Smooth muscle cell (in vitro differentiated cells): ENCODE measurements at regions not wholly inside any gene's neighbourhood (a gene's known extent, or its start where the extent isn't known, plus 50 kb on each side); places are given as distances from the start of the nearest gene placed in this dataset.

ENCODE experiments used
- DNase-seq: peaks from one replicate; lab custom pipeline; 2025; ENCODE audit not compliant: unreplicated experiment; lab: John Stamatoyannopoulos, UW
- H2AFZ ChIP-seq: fragments of 200-600 bp; sonication (generic); 2 replicates; pipeline ENCODE4 v1.6.0; 2016; ENCODE audit warnings: antibody characterized with exemption, low read depth, mild to moderate bottlenecking
- H3F3A ChIP-seq: fragments of 200-600 bp; sonication (generic); 2 replicates; pipeline ENCODE4 v1.6.0; 2017; ENCODE audit warnings: antibody characterized with exemption, low read depth
- H3K27ac ChIP-seq: fragments of 200-600 bp; sonication (generic); 2 replicates; pipeline ENCODE4 v1.5.1; 2016; ENCODE audit warnings: low read depth, mild to moderate bottlenecking
- H3K27me3 ChIP-seq: fragments of 200-600 bp; sonication (generic); 2 replicates; pipeline ENCODE4 v1.6.1; 2016; ENCODE audit warnings: low read depth, mild to moderate bottlenecking
- H3K36me3 ChIP-seq: fragments of 200-600 bp; sonication (generic); 2 replicates; pipeline ENCODE4 v1.5.1; 2016; ENCODE audit warnings: low read depth
- H3K4me1 ChIP-seq: fragments of 200-600 bp; sonication (generic); 2 replicates; pipeline ENCODE4 v1.5.1; 2016; ENCODE audit warnings: low read depth
- H3K4me2 ChIP-seq: fragments of 200-600 bp; sonication (generic); 2 replicates; pipeline ENCODE4 v1.6.0; 2016; ENCODE audit warnings: mild to moderate bottlenecking
- H3K4me3 ChIP-seq: fragments of 200-600 bp; sonication (generic); 2 replicates; pipeline ENCODE4 v1.5.1; 2016; ENCODE audit warnings: mild to moderate bottlenecking
- H3K79me2 ChIP-seq: fragments of 200-600 bp; sonication (generic); 2 replicates; pipeline ENCODE4 v1.6.0; 2016; ENCODE audit warnings: low read depth, mild to moderate bottlenecking
- H3K9ac ChIP-seq: fragments of 200-600 bp; sonication (generic); 2 replicates; pipeline ENCODE4 v1.6.0; 2016; ENCODE audit warnings: low read depth
- H3K9me3 ChIP-seq: fragments of 200-600 bp; sonication (generic); replicated peaks from 2 replicates; pipeline ENCODE4 v1.5.1; 2016; ENCODE audit warnings: low read depth
- H4K20me1 ChIP-seq: fragments of 200-600 bp; sonication (generic); 2 replicates; pipeline ENCODE4 v1.6.0; 2016; ENCODE audit warnings: low read depth
- WGBS: methylation state at CpG from one replicate; pipeline ENCODE4 v1.1.7; 2016; ENCODE audit warnings: low lambda C conversion rate; 5-methylcytosine and 5-hydroxymethylcytosine counted together
- TF ChIP-seq, protein P1 (sequence below): fragments of 200-600 bp; sonication (generic); IDR thresholded peaks from 2 replicates; pipeline ENCODE4 v1.5.1; 2017; ENCODE audit warnings: borderline replicate concordance, mild to moderate bottlenecking, antibody characterized with exemption; ENCODE audit not compliant: insufficient read depth, poor library complexity, severe bottlenecking

DNA sequence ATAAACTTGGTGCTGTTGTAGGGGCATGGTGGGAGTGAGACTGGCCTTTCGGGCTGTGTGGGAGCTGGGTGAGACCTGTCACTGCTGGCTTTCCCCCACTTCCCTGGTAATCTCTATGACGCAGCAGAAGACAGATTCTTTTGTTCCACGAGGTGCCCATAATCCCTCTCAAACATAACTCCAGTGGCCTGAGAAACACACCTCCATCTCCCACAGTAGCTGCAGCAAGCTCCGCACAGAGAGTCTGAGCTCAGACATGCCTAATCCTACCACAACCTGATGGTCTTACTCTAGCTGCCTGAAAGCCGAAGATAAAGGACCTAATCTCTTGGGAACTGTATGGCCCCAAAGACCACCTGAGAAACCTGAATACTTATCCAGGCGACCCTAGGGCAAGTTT lies 225.6 kb upstream of the CRBN start:
- Histone ChIP-seq H3K79me2 (no peaks in the 10 kb centered on the region), H3K4me2 (no peak overlapping the region), H3K4me1 (no peaks in the 10 kb centered on the region), H2AFZ (no peak overlapping the region), H3K9me3 (peaks cover 4% of the 10 kb centered on the region), H3K27me3 (no peaks in the 10 kb centered on the region), H3F3A (no peaks in the 10 kb centered on the region), H3K36me3 (no peaks in the 10 kb centered on the region), H4K20me1 (no peaks in the 10 kb centered on the region), H3K27ac (no peak overlapping the region), H3K4me3 (no peak overlapping the region), H3K9ac (no peak overlapping the region)
- TF ChIP-seq, protein P1, sequence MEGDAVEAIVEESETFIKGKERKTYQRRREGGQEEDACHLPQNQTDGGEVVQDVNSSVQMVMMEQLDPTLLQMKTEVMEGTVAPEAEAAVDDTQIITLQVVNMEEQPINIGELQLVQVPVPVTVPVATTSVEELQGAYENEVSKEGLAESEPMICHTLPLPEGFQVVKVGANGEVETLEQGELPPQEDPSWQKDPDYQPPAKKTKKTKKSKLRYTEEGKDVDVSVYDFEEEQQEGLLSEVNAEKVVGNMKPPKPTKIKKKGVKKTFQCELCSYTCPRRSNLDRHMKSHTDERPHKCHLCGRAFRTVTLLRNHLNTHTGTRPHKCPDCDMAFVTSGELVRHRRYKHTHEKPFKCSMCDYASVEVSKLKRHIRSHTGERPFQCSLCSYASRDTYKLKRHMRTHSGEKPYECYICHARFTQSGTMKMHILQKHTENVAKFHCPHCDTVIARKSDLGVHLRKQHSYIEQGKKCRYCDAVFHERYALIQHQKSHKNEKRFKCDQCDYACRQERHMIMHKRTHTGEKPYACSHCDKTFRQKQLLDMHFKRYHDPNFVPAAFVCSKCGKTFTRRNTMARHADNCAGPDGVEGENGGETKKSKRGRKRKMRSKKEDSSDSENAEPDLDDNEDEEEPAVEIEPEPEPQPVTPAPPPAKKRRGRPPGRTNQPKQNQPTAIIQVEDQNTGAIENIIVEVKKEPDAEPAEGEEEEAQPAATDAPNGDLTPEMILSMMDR, result no peak
- DNase-seq, result no peak
- 87% methylated on average over 6 of the region's 6 CpGs for WGBS

DNA sequence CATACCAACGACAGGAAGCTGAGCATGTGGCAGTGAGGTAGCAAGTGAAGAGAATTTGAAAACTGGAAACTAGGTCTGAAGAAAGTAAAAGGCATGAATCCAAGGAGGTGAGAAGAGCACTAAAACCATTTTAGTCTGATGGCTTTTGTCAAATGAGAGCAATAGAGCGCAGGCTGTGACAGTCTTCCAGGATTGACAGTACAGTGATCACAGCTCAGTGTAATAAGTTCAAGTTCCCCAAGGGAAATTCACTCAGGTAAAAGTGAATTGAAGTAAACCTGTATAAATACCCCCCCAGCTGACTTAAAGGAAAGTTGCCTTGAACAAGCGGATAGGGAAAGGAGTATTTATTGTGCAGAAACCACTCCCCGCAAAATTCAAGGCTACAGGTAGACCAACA lies 224.2 kb upstream of the CRBN start:
- H3K4me3 ChIP-seq, result no peak overlapping the region
- no peaks in the 10 kb centered on the region for H4K20me1 ChIP-seq
- H3K4me2 ChIP-seq, result no peak overlapping the region
- H3K27ac ChIP-seq, result no peak overlapping the region
- no peaks in the 10 kb centered on the region for H3K36me3 ChIP-seq
- H3K4me1 ChIP-seq, result no peaks in the 10 kb centered on the region
- H2AFZ ChIP-seq, result no peak overlapping the region
- no peaks in the 10 kb centered on the region for H3K27me3 ChIP-seq
- peaks cover 4% of the 10 kb centered on the region for H3K9me3 ChIP-seq
- no peak overlapping the region for H3K9ac ChIP-seq
- TF ChIP-seq, protein P1, result no peak
- H3K79me2 ChIP-seq, result no peaks in the 10 kb centered on the region
- no peak for DNase-seq
- no peaks in the 10 kb centered on the region for H3F3A ChIP-seq
- 95% methylated on average over 4 of the region's 4 CpGs for WGBS

DNA sequence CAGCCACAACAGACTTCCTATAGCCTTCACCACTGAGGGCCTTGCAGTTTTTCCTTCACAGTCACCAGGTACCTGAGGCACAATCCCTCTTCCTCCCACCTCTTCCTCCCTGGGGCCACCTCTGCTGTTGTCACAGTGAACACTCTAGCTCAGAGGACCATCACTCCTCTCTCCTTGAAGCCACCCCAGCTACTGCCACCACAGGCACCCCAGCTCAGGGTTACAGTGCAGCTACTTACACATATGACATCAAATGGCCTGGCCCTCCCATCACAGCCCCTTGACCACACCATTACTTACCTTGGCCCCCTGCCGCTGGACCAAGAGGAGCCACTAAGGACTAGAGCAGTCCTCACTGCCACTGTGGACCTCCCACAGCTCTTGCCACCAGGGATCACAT lies 213.5 kb upstream of the CRBN start:
- no peaks in the 10 kb centered on the region for H3K9me3 ChIP-seq
- DNase-seq, result no peak
- TF ChIP-seq, protein P1, result no peak
- H3K27me3 ChIP-seq, result no peaks in the 10 kb centered on the region
- WGBS, result 90% methylated on average over 1 of the region's 1 CpG
- no peak overlapping the region for H3K9ac ChIP-seq
- H3K4me1 ChIP-seq, result no peaks in the 10 kb centered on the region
- no peaks in the 10 kb centered on the region for H3K79me2 ChIP-seq
- no peaks in the 10 kb centered on the region for H3K36me3 ChIP-seq
- no peak overlapping the region for H3K4me2 ChIP-seq
- no peak overlapping the region for H3K4me3 ChIP-seq
- H3K27ac ChIP-seq, result no peak overlapping the region
- no peaks in the 10 kb centered on the region for H3F3A ChIP-seq
- H4K20me1 ChIP-seq, result no peaks in the 10 kb centered on the region
- H2AFZ ChIP-seq, result no peak overlapping the region

DNA sequence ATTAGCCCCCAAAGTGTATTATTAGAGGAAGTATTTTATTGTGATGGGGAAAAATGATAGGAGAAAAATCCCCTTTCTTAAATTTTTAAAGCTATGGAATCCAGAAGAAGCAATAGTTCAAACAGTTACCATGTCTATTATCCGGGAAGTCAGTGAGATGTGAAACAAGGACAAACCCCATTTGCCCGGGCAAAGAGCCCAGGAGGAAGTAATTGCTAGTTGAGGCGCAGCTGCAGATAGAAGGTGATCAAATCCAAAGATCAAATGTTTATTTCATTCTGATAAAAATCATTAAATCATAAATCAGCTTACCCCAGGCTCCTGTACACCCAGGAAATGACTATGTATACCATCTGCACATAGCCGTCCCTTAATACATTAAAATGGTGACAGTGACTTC lies 204.0 kb upstream of the CRBN start:
- WGBS, result 96% methylated on average over 4 of the region's 4 CpGs
- H3F3A ChIP-seq, result no peaks in the 10 kb centered on the region
- TF ChIP-seq, protein P1, result no peak

More for the DNA sequence above, 204.0 kb upstream of the CRBN start:
- Histone ChIP-seq H3K27ac (no peak overlapping the region), H3K4me2 (no peak overlapping the region), H3K36me3 (no peaks in the 10 kb centered on the region), H4K20me1 (no peaks in the 10 kb centered on the region), H2AFZ (no peak overlapping the region), H3K9ac (no peak overlapping the region), H3K27me3 (no peaks in the 10 kb centered on the region), H3K9me3 (no peaks in the 10 kb centered on the region), H3K79me2 (no peaks in the 10 kb centered on the region), H3K4me3 (no peak overlapping the region), H3K4me1 (no peaks in the 10 kb centered on the region)
- no peak for DNase-seq
